ENCODE measurements at regions not wholly inside any gene's neighbourhood (a gene's known extent, or its start where the extent isn't known, plus 50 kb on each side); places are given as distances from the start of the nearest gene placed in this dataset.
"Not testable (repeated sequence)": the region's sequence is repeated elsewhere in the genome, so short reads cannot be mapped to it uniquely, and the experiment has no call there.

DNA sequence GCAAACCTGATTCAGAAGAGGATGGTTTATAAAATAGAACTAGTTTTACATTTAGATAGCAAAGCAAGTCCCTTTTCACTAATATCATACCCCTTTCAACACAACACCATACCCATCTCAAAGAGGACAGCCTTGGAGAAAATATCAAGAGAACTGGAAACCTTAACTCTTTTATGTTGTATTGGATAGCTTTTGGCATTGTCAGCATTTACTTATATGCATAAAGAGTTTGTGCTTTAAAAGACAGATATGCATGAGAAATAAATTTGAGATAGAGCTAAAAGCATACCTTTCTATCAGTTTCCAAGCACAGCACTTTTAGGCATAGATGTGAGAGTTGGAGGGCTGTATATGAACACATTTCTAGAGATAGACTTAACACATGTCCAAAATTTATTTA, 799.3 kb upstream of the ACO1 start:
- Histone ChIP-seq H3K27ac (no peak overlapping the region), H3K27me3 (ENCODE audit: low read depth) (no peaks in the 10 kb centered on the region), H3K4me3 (no peak overlapping the region), H3K4me1 (no peaks in the 10 kb centered on the region), H3K9me3 (no peaks in the 10 kb centered on the region), H3K36me3 (no peaks in the 10 kb centered on the region)
- intact Hi-C loops (cut with DNase I), result no loop called here
- TF ChIP-seq, protein P1, sequence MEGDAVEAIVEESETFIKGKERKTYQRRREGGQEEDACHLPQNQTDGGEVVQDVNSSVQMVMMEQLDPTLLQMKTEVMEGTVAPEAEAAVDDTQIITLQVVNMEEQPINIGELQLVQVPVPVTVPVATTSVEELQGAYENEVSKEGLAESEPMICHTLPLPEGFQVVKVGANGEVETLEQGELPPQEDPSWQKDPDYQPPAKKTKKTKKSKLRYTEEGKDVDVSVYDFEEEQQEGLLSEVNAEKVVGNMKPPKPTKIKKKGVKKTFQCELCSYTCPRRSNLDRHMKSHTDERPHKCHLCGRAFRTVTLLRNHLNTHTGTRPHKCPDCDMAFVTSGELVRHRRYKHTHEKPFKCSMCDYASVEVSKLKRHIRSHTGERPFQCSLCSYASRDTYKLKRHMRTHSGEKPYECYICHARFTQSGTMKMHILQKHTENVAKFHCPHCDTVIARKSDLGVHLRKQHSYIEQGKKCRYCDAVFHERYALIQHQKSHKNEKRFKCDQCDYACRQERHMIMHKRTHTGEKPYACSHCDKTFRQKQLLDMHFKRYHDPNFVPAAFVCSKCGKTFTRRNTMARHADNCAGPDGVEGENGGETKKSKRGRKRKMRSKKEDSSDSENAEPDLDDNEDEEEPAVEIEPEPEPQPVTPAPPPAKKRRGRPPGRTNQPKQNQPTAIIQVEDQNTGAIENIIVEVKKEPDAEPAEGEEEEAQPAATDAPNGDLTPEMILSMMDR (IDR thresholded peaks at IDR 0.05), result no peak
- ATAC-seq, result no peak
- no peak for DNase-seq

DNA sequence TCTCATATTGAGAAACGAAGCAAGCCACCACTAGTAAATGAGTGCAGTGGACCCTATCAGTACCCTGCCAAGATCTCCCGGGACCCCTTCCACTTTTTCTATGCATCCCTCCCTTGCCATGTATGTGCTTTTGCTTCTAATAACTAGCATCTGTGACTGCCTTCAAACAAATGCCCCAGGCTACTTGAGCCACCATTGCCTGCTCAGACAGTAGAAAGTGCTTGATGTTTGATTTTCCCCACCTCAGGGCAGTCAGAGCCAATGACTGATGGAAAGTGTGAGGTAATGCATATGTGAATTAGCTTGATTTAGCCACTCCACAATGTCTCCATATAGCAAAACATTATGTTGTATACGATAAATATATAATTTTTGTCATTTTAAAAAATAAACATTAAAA, 797.3 kb upstream of the ACO1 start:
- H3K4me3 ChIP-seq, result no peak overlapping the region
- no peaks in the 10 kb centered on the region for H3K36me3 ChIP-seq
- no peak for ATAC-seq
- TF ChIP-seq, protein P1 (IDR thresholded peaks at IDR 0.05), result no peak
- intact Hi-C loops (cut with DNase I), result no loop called here
- no peaks in the 10 kb centered on the region for H3K9me3 ChIP-seq
- no peaks in the 10 kb centered on the region for H3K27me3 ChIP-seq (ENCODE audit: low read depth)
- no peak overlapping the region for H3K27ac ChIP-seq
- H3K4me1 ChIP-seq, result no peaks in the 10 kb centered on the region
- DNase-seq, result no peak

DNA sequence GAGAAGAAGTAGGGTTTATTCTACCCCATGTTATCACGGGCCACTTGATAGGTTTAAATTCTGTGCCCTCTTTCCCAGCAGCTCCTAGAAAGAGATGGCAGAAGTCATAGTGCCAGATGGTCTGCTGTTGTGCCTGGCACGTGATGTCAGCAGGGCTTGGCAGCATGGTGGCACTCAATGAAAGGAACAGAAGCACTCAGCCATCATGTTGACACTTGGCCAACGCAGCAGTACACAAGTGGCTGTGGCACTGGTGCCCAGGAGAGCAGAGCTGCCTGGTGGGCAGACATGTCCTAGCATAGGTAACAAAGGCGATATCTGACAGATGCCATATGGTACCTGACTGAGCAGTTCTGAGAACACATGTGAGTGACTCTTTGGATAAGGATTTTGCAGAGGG, 796.4 kb upstream of the ACO1 start:
- Histone ChIP-seq H3K27ac (no peak overlapping the region), H3K9me3 (no peaks in the 10 kb centered on the region), H3K36me3 (no peaks in the 10 kb centered on the region), H3K4me1 (no peaks in the 10 kb centered on the region), H3K27me3 (ENCODE audit: low read depth) (no peaks in the 10 kb centered on the region), H3K4me3 (no peak overlapping the region)
- ATAC-seq (no peak), DNase-seq (no peak)
- intact Hi-C loops (cut with DNase I), result no loop called here
- TF ChIP-seq, protein P1 (IDR thresholded peaks at IDR 0.05), result no peak

DNA sequence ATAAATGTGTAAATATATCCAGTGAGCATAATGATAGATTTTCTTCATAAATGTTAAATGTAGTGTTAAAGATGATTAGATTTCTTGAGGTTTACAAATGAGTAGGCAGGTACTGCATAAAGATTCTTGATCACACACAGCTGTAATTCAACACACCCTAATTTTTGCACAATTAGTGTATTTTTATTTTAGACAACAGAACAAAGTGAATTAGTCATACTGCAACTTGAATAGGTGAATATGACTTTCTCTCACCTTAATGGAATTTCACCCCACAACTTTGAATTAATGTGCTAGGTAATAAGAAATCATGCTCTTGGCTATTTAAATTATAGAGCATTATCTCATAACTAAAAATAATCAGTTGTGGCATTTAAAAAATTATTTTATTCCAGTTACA, 795.7 kb upstream of the ACO1 start:
- Histone ChIP-seq H3K4me1 (no peaks in the 10 kb centered on the region), H3K9me3 (no peaks in the 10 kb centered on the region), H3K36me3 (no peaks in the 10 kb centered on the region), H3K27me3 (ENCODE audit: low read depth) (no peaks in the 10 kb centered on the region), H3K4me3 (no peak overlapping the region), H3K27ac (no peak overlapping the region)
- TF ChIP-seq, protein P1 (IDR thresholded peaks at IDR 0.05), result no peak
- DNase-seq (no peak), ATAC-seq (no peak)
- intact Hi-C loops (cut with DNase I), result no loop called here

DNA sequence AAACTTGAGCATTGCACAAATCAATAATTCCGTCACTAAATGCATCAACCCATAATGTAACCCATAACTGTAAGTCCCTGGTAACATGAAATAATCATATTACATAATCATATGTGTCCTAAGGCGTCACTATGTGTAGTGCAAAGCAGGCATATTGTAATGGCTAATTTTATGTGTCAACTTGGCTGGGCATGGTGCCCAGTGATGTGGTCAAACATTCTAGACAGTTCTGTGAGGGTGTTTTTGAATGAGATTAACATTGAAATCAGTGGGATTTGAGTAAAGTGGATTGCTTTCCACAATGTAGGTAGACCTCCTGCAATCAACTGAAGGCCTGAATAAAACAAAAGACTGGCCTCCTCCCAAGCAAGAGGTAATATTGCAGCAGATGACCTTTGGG, 794.4 kb upstream of the ACO1 start:
- ATAC-seq (no peak), DNase-seq (no peak)
- TF ChIP-seq, protein P1 (IDR thresholded peaks at IDR 0.05), result no peak
- Histone ChIP-seq H3K27ac (no peak overlapping the region), H3K36me3 (no peaks in the 10 kb centered on the region), H3K4me3 (no peak overlapping the region), H3K4me1 (no peaks in the 10 kb centered on the region), H3K9me3 (no peaks in the 10 kb centered on the region), H3K27me3 (ENCODE audit: low read depth) (no peaks in the 10 kb centered on the region)
- intact Hi-C loops (cut with DNase I), result no loop called here

DNA sequence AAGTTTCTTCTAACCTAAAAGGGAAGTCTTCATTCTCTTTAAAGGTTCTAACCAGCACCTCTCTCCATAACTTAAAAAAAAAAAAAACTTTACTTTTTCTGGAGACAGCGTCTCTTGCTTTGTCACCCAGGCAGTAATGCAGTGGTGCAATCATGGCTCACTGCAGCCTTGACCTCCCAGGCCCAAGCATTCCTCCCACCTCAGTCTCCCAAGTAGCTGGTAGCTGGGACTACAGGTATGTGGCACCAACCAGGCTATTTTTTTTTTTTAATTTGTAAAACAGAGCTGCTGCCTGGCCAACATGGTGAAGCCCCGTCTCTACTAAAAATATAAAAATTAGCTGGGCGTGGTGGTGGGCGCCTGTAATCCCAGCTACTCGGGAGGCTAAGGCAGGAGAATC, 787.4 kb upstream of the ACO1 start:
- H3K27me3 ChIP-seq (ENCODE audit: low read depth); H3K36me3 ChIP-seq; ATAC-seq; H3K4me1 ChIP-seq; H3K9me3 ChIP-seq; H3K4me3 ChIP-seq; DNase-seq; intact Hi-C loops (cut with DNase I); H3K27ac ChIP-seq: not testable (repeated sequence)
